LNCAP (cell line): ENCODE measurements at regions not wholly inside any gene's neighbourhood (a gene's known extent, or its start where the extent isn't known, plus 50 kb on each side); places are given as distances from the start of the nearest gene placed in this dataset.

Source experiments
- CTCF ChIP-seq: fragments of 450-650 bp; IDR thresholded peaks from 2 replicates; pipeline ENCODE4 v1.5.1; 2017; ENCODE audit warnings: mild to moderate bottlenecking

DNA sequence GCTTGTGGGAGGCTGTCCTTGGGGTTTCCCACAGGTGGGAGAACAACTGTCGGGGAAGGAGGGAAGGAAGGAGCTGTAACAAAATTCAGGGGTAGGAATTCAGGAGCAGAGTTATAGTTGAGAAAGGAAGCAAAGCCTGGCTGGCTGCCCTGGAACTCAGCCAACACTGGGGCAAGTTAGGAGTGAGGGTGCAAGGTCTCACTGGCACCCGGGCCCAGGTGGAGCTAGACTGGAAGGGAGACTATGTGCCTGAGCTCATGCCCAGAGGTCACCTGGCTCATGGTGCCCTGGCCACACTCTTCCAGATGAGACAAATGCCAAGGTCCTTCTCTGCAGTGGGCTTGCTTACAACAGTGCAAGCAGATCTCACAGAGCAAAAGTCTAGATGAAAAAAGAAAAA is 75.6 kb upstream of the ARHGAP28 start:
- no peak for TF ChIP-seq CTCF

GRCh38 chr18:6659963-6660725 is 69.4 kb upstream of the ARHGAP28 start:
- no peak for TF ChIP-seq CTCF

- TF ChIP-seq CTCF, result no peak
These were observed 67.7 kb upstream of the ARHGAP28 start for GRCh38 chr18:6661692-6662415.

- TF ChIP-seq CTCF, result no peak
These were observed 63.4 kb upstream of the ARHGAP28 start for GRCh38 chr18:6666012-6666685.

DNA sequence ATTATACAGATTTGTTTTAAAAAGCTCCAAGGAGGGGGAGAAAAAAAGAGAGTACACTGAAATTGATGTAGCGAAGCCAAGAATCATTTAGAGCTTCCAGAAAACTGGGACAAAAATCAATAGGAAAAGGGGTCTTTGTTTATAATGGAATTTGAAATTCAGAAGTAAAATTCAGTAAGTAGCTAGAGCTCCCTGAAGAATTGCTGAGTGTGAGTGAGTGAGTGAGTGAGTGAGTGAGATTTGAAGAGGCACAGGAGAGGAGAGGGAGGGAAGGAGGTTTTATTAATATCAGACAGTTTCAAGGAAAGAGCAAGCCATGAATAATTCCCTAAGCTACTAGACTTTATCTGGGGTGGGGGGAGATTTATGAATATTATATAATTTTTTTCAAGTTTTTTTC is 60.7 kb upstream of the ARHGAP28 start:
- TF ChIP-seq CTCF, result no peak

- no peak for TF ChIP-seq CTCF
These were observed 56.7 kb upstream of the ARHGAP28 start for GRCh38 chr18:6672821-6673308.

DNA sequence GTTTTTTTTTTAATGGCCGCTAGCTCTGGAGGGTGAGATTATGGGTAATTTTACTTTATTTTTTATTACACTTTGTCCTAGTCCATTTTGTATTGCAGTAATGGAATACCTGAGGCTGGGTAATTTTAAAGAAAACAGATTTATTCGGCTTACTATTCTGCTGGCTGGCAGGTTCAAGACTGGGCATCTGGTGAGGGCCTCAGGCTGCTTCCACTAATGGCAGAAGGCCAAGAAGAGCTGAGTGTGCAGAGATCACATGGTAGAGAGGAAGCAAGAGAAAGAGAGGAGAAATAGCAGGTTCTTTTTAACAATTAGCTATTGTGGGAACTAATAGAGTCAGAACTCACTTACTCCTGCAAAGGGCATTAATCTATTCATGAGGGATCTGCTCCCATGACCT is 52.4 kb upstream of the ARHGAP28 start:
- TF ChIP-seq CTCF, result no peak
